NT2/D1 (cell line): ENCODE measurements at regions not wholly inside any gene's neighbourhood (a gene's known extent, or its start where the extent isn't known, plus 50 kb on each side); places are given as distances from the start of the nearest gene placed in this dataset.
"Not testable (repeated sequence)": the region's sequence is repeated elsewhere in the genome, so short reads cannot be mapped to it uniquely, and the experiment has no call there.

Source experiments
- DNase-seq: peaks from one replicate; pipeline ENCODE4 v3.0.0-alpha.2; 2011; ENCODE audit warnings: low read depth, low spot score
- H3K27me3 ChIP-seq: 2 replicates; pipeline ENCODE4 v1.6.0; 2011; ENCODE audit warnings: mild to moderate bottlenecking; ENCODE audit not compliant: insufficient read length, insufficient read depth
- H3K36me3 ChIP-seq: 2 replicates; pipeline ENCODE4 v1.6.1; 2011; ENCODE audit warnings: mild to moderate bottlenecking, low read length, mixed read lengths; ENCODE audit not compliant: insufficient read depth, insufficient read length
- H3K4me1 ChIP-seq: 2 replicates; pipeline ENCODE4 v1.5.1; 2011; ENCODE audit not compliant: insufficient read depth, insufficient read length
- H3K4me3 ChIP-seq: 2 replicates; pipeline ENCODE4 v1.5.1; 2011; ENCODE audit warnings: low read depth; ENCODE audit not compliant: insufficient read length
- H3K9ac ChIP-seq: 2 replicates; pipeline ENCODE4 v1.6.0; 2011; ENCODE audit warnings: low read depth; ENCODE audit not compliant: insufficient read length
- H3K9me3 ChIP-seq: 2 replicates; pipeline ENCODE4 v1.5.1; 2011; ENCODE audit warnings: mild to moderate bottlenecking, low read length; ENCODE audit not compliant: insufficient read depth
- SUZ12 ChIP-seq: IDR thresholded peaks from 2 replicates; pipeline ENCODE4 v1.6.1; 2011; ENCODE audit not compliant: insufficient read length, insufficient read depth; ENCODE audit errors: extremely low read depth
- YY1 ChIP-seq: IDR thresholded peaks from 2 replicates; pipeline ENCODE4 v1.6.1; 2011; ENCODE audit not compliant: insufficient read length, insufficient read depth
- ZNF274 ChIP-seq: IDR thresholded peaks from 2 replicates; pipeline ENCODE4 v1.6.1; 2011; ENCODE audit warnings: mild to moderate bottlenecking, low read depth, low read length

DNA sequence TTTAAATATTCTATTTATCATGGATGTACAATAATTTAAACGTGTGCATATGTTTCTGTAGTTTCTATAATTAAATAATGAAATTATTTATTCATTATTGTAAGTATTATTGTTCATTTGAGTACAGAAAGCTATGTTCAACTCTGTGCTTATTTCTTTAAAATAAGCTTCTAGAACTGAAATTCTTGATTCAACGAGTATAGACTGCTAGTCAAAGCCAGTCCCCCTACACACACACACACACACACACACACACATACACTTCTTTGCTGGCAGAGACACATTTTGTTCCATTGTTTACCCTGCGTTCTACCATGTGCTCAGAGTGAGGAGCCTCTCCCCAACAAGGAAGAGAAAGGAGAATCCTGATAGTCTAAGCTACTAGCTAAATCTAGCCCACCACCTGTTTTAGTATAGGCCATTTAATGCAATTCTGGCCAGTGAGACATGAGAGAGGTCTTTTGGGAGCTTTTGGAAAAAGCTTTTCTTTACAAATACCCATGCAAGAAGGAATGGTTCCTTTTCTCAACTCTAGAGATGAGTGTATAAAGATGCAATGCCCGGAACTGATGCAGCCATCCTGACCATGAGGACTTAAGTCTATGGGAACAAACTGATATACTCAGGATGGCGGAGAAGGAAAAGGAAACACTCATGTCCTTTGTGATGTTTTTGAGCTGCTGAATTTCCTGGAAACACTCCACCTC, 161.4 kb downstream of the NDUFA12 start:
- no peaks in the 10 kb centered on the region for H3K27me3 ChIP-seq
- no peak for TF ChIP-seq YY1
- no peak for TF ChIP-seq ZNF274
- no peak for TF ChIP-seq SUZ12
- no peak for DNase-seq
- no peaks in the 10 kb centered on the region for H3K36me3 ChIP-seq
- H3K4me3 ChIP-seq = no peak overlapping the region
- H3K9ac ChIP-seq = no peak overlapping the region
- peaks cover 8% of the 10 kb centered on the region; the same call in 1 of the 2 replicates for H3K9me3 ChIP-seq
- H3K4me1 ChIP-seq = no peaks in the 10 kb centered on the region

DNA sequence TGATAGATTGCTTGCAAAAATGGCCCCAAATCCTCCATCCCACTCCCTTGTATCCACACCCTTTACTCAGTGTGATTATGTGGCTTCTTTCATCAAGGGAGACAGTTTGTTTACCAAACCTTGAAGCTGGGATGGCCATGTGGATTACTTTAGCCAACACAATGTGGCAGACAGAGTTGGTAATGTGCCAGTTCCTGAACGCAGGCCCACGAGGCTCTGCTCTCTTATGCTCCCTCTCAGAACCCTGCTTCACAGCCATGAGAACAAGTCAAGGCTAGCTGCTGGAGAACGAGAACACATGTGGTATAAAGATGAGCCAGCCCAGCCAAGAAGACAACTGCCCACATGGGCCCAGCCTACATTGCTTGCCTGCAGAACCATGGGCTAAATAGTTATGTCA, 162.3 kb downstream of the NDUFA12 start:
- Histone ChIP-seq H3K9ac (no peak overlapping the region), H3K9me3 (peaks cover 13% of the 10 kb centered on the region; the same call in 1 of the 2 replicates), H3K4me1 (no peaks in the 10 kb centered on the region), H3K36me3 (no peaks in the 10 kb centered on the region), H3K4me3 (no peak overlapping the region), H3K27me3 (no peaks in the 10 kb centered on the region)
- no peak for DNase-seq
- TF ChIP-seq SUZ12 (no peak), YY1 (no peak), ZNF274 (no peak)

GRCh38 chr12:94839347-94839746, 164.2 kb downstream of the NDUFA12 start:
- no peaks in the 10 kb centered on the region for H3K36me3 ChIP-seq
- no peak for DNase-seq
- H3K27me3 ChIP-seq = no peaks in the 10 kb centered on the region
- H3K4me3 ChIP-seq = no peak overlapping the region
- no peak overlapping the region for H3K9ac ChIP-seq
- TF ChIP-seq SUZ12 (no peak), ZNF274 (no peak)
- peaks cover 13% of the 10 kb centered on the region; the same call in 1 of the 2 replicates for H3K9me3 ChIP-seq
- H3K4me1 ChIP-seq = peaks cover 6% of the 10 kb centered on the region

DNA sequence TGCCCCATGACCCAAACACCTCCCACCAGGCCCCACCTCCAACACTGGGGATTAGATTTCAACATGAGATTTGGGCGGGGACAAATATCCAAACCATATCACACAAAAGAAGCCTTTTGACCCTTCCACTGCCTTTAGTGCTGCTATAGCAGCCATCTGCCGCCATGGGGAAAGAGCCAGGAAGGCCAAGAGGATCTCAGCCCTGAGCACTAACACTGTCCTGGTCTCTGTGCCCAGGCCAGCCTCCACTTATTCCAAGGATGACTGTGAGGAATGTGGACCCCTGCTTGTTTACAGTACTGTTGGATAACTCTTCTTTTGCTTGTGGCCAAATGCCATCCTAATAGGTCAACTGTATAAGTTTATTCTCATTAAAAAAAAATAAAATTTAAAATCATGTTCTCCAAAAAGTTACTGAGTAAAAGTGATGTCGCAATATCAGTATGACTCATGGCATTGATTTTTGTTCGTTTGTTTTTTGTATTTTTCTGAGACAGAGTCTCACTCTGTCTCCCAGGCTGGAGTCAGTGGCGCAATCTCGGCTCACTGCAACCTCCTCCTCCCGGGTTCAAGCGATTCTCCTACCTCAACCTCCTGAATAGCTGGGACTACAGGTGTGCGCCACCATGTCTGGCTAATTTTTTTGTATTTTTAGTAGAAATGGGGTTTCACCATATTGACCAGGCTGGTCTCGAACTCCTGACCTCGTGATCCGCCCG, 166.4 kb downstream of the NDUFA12 start:
- not testable (repeated sequence) for DNase-seq, H3K4me3 ChIP-seq, H3K36me3 ChIP-seq, H3K9ac ChIP-seq, H3K27me3 ChIP-seq
- peaks cover 17% of the 10 kb centered on the region for H3K4me1 ChIP-seq
- peaks cover 13% of the 10 kb centered on the region; the same call in 1 of the 2 replicates for H3K9me3 ChIP-seq

- Histone ChIP-seq H3K4me1 (peaks cover 19% of the 10 kb centered on the region), H3K9ac (peak overlapping the region; percentile 6), H3K27me3 (no peaks in the 10 kb centered on the region), H3K9me3 (peaks cover 13% of the 10 kb centered on the region; the same call in 1 of the 2 replicates), H3K4me3 (no peak overlapping the region), H3K36me3 (no peaks in the 10 kb centered on the region)
- no peak for DNase-seq
- TF ChIP-seq SUZ12 (no peak), YY1 (no peak), ZNF274 (no peak)
Measured at GRCh38 chr12:94834036-94834625, 169.4 kb downstream of the NDUFA12 start.

DNA sequence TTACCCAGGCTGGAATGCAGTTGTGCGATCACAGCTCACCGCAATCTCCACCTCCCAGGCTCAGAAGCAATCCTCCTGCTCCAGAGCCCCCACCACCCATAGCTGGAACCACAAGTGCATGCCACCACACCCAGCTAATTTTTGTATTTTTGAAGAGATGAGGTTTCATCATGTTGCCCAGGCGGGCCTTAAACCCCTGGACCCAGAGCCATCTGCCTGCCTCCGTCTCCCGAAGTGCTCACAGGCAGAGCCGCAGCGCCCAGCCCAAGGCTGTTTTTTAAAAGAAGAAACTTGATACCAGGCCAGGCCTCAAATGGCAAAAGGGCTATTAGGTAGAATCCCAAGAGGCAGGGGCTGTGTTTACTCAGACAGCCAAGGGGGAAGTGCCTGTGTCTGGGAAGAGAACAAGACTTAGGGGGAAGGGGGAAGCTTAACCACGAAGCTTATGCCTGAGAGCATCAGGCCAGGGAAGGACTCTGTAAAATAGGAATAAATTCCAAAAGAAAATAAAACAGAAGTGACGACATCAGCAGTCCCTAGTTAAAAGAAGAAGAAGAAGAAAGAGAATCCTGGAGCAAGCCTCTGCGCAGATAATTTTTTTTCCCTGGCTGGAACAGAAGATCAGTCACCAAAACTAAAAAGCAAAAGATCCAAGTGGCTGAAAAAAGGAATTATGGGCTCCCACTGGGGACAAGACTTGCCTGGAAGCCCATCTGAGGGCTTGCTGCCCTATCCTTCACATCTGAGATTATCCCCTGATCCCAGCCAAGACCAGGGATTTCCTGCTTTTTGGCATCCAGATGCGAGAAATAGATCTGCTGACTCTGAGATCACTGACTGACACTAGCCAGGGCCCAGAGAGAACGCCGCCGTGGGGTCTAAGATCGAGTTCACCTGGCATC, 170.5 kb downstream of the NDUFA12 start:
- TF ChIP-seq SUZ12 (no peak), YY1 (no peak), ZNF274 (no peak)
- H3K4me3 ChIP-seq = no peak overlapping the region
- H3K36me3 ChIP-seq = no peaks in the 10 kb centered on the region
- no peaks in the 10 kb centered on the region for H3K27me3 ChIP-seq
- peak overlapping the region; percentile 37 for H3K9ac ChIP-seq
- peaks cover 10% of the 10 kb centered on the region; the same call in 1 of the 2 replicates for H3K9me3 ChIP-seq
- peaks cover 19% of the 10 kb centered on the region for H3K4me1 ChIP-seq
- peak; percentile 82 for DNase-seq

DNA sequence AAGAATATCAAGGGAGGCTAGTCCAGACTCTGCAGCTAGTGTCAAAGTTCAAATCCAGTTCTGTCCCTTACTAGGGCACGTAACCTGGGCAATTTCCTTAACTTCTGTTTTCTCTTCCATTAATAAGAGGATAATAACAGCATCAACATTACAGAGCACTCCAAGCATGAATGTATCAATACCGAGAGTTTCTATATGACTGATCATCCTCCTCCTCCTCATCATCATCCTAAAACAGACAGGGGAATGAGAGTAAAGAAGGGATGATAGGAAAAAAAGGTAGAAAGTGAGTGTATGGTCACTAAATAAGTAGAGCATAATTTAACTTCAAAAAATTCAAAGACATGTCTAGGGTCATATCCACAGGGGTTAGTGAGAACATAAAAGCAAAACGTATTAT, 171.4 kb downstream of the NDUFA12 start:
- no peaks in the 10 kb centered on the region for H3K27me3 ChIP-seq
- no peak for TF ChIP-seq ZNF274
- TF ChIP-seq SUZ12 = no peak
- TF ChIP-seq YY1 = no peak
- H3K4me1 ChIP-seq = peaks cover 19% of the 10 kb centered on the region
- no peak overlapping the region for H3K9ac ChIP-seq
- H3K36me3 ChIP-seq = no peaks in the 10 kb centered on the region
- H3K4me3 ChIP-seq = no peak overlapping the region
- DNase-seq = no peak
- peaks cover 6% of the 10 kb centered on the region; the same call in 1 of the 2 replicates for H3K9me3 ChIP-seq
